GM19452 (cell line): ENCODE measurements at regions not wholly inside any gene's neighbourhood (a gene's known extent, or its start where the extent isn't known, plus 50 kb on each side); places are given as distances from the start of the nearest gene placed in this dataset.
"Not testable (repeated sequence)": the region's sequence is repeated elsewhere in the genome, so short reads cannot be mapped to it uniquely, and the experiment has no call there.

ENCODE experiments used
- ATAC-seq: cut with Tn5 transposase; IDR thresholded peaks from one replicate; pipeline ENCODE4 v1.9.1; 2021; ENCODE audit not compliant: unreplicated experiment

- no peak for ATAC-seq
These were observed 155.0 kb upstream of the CITED2 start for GRCh38 chr6:139529420-139529819.

DNA sequence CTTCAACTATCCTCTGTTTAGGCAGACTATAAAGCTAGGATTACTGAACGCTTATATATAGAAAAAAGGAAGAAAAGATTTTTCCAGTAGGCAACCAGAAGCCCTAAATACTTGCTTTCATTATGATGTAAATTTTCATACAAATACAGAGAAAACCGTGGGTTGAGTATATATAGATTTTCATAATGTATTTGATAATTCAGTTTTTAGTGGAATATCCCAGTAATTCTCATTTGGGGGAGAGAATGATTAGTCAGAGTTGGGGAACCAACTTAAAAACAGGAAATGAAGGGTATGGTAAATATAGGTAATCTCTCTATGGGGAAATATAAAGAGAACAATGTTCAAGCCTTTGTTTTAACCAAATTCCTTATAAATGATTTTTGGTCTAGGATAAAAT is 154.0 kb upstream of the CITED2 start:
- no peak for ATAC-seq

GRCh38 chr6:139525415-139525814 is 151.0 kb upstream of the CITED2 start:
- ATAC-seq = no peak

DNA sequence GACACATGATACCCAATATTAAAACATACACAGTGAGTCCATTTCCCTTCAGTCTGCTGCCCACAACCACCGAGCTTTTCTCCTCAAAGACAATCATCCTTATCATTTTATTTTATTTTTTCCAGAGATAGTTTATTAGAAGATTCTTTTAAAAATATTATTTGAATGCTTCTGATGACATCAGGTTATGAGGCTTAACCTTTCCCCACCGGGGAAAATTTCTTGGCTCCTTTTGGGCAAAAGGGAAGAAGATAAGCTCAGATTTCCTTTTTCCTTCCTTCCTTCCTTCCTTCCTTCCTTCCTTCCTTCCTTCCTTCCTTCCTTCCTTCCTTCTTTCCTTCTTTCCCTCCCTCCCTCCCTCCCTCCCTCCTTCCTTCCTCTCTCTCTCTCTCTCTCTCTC is 149.5 kb upstream of the CITED2 start:
- ATAC-seq = no peak

DNA sequence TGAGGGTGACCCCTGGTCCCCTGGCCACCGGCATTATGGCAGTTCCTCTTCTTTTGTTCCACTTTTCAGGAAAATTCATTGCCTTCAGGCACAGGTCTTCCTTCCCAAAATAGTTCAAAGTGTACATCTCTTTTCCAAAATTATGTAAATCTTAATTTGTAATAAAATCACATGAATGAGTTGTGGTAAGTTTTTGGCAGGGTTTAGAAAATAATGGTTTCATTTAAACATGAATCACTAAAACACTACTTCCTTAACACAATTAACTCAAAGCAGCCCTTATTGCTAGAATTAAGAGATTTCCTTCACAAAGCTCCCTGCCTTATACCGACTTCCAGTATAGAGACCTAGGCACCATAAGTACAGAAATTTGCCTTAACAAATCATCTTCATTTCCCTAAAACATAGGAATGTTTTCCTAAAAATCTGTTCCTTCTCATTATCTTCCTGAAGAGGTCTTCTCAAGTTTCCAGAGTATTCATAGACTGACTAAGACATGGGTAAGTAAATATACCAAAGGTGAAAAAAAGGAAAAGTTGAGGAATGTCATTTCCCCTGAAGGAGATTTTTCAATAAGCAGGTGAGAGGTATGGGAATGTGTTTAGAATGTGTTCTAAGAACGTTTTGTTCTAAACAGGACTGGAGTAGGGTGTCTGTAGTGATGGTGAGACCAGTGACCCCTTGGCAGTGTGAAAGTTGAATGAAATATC is 148.2 kb upstream of the CITED2 start:
- ATAC-seq = no peak

- ATAC-seq = no peak
These were observed 146.9 kb upstream of the CITED2 start for GRCh38 chr6:139521338-139521737.

GRCh38 chr6:139520321-139520768 is 145.9 kb upstream of the CITED2 start:
- no peak for ATAC-seq

DNA sequence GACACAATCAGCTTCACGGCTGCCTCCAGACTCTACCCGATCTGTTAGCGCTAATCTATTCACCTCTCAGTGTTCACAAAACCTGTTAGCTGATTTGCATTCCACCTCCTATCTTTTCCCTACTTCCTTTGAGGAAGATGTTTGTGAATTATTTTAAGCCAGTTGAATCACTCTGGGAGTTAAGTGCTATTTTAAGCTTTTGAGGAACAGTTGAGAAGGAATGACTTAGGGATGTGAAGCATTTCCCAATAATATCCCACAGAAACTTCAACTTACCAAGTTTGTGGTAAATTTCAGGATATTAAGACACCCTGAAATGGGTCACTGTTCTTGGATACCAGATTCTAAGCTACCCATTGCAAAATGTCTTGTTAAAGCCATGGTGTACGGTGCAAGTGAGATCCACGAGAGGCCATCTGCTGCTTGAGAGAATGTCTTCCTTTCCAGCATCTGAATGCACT is 145.2 kb upstream of the CITED2 start:
- no peak for ATAC-seq

GRCh38 chr6:139519097-139519496 is 144.6 kb upstream of the CITED2 start:
- ATAC-seq = no peak

DNA sequence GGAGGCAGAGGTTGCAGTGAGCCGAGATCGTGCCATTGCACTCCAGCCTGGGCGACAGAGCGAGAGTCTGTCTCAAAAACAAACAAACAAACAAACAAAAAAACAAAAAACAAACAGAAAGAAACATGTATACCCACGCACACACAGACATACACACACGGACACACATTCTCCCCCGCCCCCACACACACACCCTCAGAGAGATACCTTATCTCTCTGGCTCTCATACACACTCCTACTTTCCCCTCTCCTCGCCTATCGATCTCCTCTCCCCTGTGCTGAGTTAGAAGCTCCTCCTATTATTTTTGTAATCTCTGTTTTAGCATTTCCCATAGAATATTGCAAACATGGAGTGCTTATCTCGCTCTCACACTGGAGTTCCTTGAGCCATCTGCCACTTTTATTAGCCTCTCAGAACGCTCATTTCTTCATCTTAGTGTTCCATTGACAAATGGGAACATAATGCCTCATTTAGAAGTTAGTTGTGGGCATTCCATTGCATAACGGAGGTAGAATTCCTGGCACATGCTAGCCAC is 144.2 kb upstream of the CITED2 start:
- ATAC-seq = no peak

- ATAC-seq = not testable (repeated sequence)
These were observed 143.6 kb upstream of the CITED2 start for GRCh38 chr6:139517998-139518555.

DNA sequence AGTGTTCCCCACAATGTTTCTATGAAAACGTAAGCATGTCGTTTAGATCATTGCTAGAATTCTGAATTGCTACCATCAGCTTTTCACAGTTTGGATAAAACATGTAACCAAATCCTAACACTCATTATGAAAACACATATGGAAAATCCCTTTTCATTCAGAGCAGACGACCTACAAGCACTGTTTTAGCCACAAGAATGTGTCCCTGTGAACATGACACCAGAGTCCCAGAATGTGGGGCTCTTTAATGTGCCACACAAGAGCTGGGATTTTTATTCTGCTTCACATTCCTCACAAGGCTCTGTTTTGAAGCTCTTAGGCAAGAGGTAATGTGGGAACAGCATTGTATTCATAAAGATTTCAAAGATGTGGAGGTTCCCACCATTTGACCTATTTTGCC is 141.1 kb upstream of the CITED2 start:
- ATAC-seq = no peak

DNA sequence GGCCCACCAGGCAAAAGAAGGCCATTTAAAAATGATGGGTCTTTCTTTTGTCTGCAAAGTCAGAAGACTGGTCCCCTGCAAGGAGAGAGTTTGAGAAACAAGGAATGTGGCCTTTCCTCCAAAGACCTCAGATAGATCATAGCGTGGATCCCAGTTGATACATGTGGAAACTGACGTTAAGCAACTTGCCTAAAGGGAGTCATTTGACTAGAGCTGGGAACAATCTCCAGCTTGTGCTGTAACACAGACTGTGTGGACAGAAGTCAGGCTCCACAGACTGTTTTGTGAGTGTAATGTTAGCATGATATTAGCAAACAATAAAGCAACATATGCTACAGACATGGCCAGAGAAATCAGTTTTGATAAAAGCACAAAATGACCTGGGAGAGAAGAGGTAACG is 140.4 kb upstream of the CITED2 start:
- no peak for ATAC-seq

- ATAC-seq = no peak
These were observed 135.8 kb upstream of the CITED2 start for GRCh38 chr6:139510040-139510790.

DNA sequence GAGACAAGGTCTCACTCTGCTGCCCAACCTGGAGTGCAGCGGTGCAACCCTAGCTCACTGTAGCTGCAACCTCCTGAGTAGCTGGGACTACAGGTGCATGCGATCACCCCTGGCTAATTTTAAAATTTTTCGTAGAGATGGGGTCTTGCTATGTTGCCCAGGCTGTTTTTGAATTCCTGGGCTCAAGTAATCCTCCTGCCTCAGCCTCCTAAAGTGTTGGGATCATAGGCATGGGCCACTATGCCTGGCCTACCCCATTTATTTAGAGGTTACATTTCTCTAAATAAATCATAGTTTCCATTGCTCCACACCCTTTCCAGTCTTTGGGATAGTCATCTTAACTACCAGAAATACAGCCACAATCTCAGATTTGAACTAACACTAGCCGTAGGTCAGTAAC is 134.7 kb upstream of the CITED2 start:
- ATAC-seq = no peak

- no peak for ATAC-seq
These were observed 134.1 kb upstream of the CITED2 start for GRCh38 chr6:139508576-139508975.

DNA sequence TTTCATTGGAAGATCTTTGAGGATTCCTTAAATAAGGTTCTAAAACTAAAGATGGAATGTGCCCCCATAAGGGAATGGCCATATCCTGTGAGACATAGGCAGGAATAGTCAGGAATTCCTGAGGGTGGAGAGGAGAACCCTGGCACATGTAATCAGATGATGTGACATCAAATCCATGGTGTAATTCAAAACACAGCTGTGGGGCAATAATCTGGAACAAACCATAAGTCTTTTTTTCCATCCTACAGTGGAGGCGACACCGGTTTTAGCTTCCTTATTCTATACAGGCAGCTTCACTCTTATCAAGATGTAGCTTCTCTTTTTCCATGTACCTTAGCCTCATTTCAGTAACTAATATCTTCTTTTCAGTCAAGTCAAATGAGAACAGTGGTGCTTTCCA is 133.6 kb upstream of the CITED2 start:
- no peak for ATAC-seq

DNA sequence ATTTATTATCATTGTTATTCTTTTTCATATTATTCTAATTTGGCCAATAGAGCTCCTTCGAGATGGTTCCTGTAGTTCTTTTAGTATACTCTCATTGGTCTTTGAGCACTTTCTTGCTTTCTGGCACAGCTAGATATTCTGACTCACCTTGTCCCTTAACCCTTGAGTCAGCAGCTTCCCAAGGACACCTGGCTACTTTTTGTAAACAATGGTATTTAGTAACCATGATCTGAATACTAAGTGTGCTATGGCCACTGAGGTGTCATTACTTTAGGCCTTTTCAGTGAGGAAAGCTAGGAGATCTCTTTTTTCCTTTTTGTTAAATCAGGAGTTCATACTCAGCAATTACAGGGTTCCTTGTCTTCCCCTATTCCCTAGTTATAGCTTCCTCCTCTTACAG is 126.5 kb upstream of the CITED2 start:
- no peak for ATAC-seq

GRCh38 chr6:139498715-139499114 is 124.3 kb upstream of the CITED2 start:
- no peak for ATAC-seq

DNA sequence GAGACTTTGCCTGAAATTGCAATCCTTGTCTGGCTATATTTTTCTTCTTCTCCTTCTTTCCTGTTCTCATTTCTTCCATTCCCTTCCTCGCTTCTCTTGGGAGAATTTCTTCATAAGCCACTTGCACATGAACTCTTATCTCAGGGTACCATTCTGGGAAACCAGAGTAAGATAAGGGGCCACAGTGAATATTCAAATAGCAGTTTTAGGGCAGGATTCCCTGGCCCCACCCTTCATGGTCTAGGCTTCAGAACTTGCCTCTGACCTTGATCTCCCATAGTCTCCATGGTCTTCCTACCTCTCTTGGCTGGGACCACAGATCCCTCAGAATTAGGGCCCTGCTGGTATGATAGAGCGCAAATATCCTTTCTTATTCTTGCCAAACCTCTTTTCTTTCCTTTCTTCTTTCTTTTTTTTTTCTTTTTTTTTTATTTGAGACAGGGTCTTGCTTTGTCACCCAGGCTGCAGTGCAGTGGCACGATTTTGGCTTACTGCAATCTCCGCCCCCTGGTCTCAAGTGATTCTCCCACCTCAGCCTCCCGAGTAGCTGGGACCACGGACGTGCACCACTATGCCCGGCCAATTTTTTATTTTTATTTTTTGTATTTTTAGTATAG is 123.0 kb upstream of the CITED2 start:
- no peak for ATAC-seq

DNA sequence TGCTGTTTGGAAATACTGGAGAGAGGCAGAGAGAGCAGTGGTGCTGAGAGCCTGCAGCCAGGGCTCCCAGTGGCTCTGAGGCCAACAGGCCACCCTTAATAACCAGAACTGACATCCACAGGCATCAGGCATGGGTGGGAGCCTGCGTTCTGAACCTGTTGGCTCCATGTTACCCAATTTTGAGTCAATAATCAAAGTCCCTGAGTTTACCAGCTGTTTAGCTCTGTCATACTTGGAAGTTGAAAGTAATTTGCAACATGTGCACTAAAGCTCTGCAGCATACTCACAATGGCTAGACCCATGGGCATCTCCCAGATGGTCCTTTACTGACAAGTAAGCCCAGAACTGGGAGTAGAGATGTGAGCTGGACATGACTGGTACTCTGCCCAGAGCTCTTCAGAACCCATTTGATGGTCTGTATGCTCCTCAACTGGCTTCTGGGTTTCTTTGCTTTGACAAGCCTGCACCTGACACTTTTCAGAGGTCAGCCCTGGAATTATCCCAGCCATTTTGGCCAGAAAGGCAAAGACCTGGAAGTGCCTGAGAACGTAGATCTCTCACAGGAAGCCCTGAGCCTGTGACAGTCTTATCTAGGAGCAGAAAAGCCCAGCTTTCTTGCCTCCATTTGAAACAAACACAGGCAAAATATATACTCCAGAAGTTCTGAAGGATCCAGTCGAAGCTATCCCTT is 122.4 kb upstream of the CITED2 start:
- no peak for ATAC-seq
